KMS-11 (cell line): ENCODE measurements at regions not wholly inside any gene's neighbourhood (a gene's known extent, or its start where the extent isn't known, plus 50 kb on each side); places are given as distances from the start of the nearest gene placed in this dataset.

Experiments used
- H2AFZ ChIP-seq: fragments of 200-600 bp; sonication (generic); 2 replicates; pipeline ENCODE4 v1.6.1; 2016; ENCODE audit warnings: antibody characterized with exemption, mixed run types, low read depth
- H3K27ac ChIP-seq: fragments of 200-600 bp; sonication (generic); 2 replicates; pipeline ENCODE4 v1.6.1; 2016; ENCODE audit warnings: mild to moderate bottlenecking, mixed run types
- H3K27me3 ChIP-seq: fragments of 200-600 bp; sonication (generic); 2 replicates; pipeline ENCODE4 v1.6.1; 2017; ENCODE audit warnings: mild to moderate bottlenecking, low read depth, mixed run types, moderate library complexity; ENCODE audit not compliant: insufficient read depth
- H3K36me3 ChIP-seq: fragments of 200-600 bp; sonication (generic); 2 replicates; pipeline ENCODE4 v1.6.1; 2017; ENCODE audit warnings: mild to moderate bottlenecking, mixed run types; ENCODE audit not compliant: insufficient read depth
- H3K4me1 ChIP-seq: fragments of 200-600 bp; sonication (generic); 2 replicates; pipeline ENCODE4 v1.6.1; 2016; ENCODE audit warnings: mild to moderate bottlenecking, low read depth, mixed run types; ENCODE audit not compliant: poor library complexity, severe bottlenecking
- H3K4me2 ChIP-seq: fragments of 200-600 bp; sonication (generic); 2 replicates; pipeline ENCODE4 v1.7.0; 2016; ENCODE audit warnings: mild to moderate bottlenecking, mixed run types
- H3K4me3 ChIP-seq: fragments of 200-600 bp; sonication (generic); IDR thresholded peaks from 2 replicates; pipeline ENCODE4 v1.6.1; 2017; ENCODE audit warnings: low read depth, low read length, mixed read lengths; ENCODE audit not compliant: insufficient read depth
- H3K79me2 ChIP-seq: fragments of 200-600 bp; sonication (generic); 2 replicates; pipeline ENCODE4 v1.6.1; 2016; ENCODE audit warnings: low read depth, mixed run types; ENCODE audit not compliant: insufficient read depth
- H3K9ac ChIP-seq: fragments of 200-600 bp; sonication (generic); 2 replicates; pipeline ENCODE4 v1.6.1; 2016; ENCODE audit warnings: mild to moderate bottlenecking, mixed run types
- H4K20me1 ChIP-seq: fragments of 200-600 bp; sonication (generic); 2 replicates; pipeline ENCODE4 v1.6.1; 2016; ENCODE audit warnings: mild to moderate bottlenecking, mixed run types; ENCODE audit not compliant: insufficient read depth
- TF ChIP-seq, protein P1 (sequence below): fragments of 200-600 bp; sonication (generic); conservative IDR thresholded peaks from 2 replicates; pipeline ENCODE4 v1.6.1; 2017; ENCODE audit warnings: low read depth, mild to moderate bottlenecking, antibody characterized with exemption, low read length, moderate library complexity, mixed read lengths

DNA sequence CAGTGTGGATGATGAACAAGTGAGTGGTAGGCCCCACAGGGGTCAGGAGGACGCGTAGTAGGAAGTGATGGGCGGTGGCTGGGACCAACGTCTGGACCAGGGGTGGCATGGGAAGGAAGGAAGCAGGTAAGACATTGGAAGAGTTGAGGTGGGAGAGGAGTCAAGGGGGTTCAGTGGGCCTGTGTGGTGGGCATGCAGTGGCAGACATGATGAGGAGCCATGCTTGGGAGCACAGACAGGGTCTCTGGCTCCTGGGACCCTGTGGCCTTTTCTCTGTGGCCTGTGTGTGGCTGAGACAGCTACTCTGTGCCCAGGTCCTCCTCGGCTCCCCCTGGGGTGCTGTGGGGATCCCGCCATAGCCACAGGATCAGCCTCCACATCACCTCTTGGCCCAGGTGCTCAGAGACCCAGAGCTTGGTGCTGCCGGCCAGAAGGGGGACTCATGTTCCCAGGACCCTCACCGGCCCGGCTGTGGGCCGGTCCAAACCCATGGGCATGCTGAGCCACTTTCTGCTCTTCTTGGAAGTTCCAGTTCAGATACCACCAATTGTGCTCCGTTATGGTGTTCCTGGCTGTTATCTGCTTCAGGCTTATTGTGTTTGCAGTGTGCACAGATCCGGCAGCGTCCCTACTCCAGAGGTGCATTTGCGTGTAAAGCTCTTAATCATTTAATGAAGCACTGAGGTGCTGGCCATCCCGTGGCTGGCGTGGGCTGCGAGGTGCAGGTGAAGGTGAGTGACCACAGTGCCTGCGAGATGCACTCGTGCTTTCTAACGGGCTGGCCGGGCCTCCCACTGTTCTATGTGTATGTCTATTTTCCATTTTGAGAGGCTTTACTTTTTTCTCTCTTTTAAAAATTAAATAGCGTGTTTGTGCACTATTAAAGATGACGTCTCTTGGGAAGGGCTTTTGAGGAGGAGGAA is 147.9 kb downstream of the TEX29 start:
- no peak overlapping the region for H2AFZ ChIP-seq
- no peaks in the 10 kb centered on the region for H3K79me2 ChIP-seq
- no peak overlapping the region for H3K4me2 ChIP-seq
- TF ChIP-seq, protein P1, sequence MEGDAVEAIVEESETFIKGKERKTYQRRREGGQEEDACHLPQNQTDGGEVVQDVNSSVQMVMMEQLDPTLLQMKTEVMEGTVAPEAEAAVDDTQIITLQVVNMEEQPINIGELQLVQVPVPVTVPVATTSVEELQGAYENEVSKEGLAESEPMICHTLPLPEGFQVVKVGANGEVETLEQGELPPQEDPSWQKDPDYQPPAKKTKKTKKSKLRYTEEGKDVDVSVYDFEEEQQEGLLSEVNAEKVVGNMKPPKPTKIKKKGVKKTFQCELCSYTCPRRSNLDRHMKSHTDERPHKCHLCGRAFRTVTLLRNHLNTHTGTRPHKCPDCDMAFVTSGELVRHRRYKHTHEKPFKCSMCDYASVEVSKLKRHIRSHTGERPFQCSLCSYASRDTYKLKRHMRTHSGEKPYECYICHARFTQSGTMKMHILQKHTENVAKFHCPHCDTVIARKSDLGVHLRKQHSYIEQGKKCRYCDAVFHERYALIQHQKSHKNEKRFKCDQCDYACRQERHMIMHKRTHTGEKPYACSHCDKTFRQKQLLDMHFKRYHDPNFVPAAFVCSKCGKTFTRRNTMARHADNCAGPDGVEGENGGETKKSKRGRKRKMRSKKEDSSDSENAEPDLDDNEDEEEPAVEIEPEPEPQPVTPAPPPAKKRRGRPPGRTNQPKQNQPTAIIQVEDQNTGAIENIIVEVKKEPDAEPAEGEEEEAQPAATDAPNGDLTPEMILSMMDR = no peak
- H4K20me1 ChIP-seq = no peaks in the 10 kb centered on the region
- no peaks in the 10 kb centered on the region for H3K36me3 ChIP-seq
- no peaks in the 10 kb centered on the region; the same call in 1 of the 2 replicates for H3K27me3 ChIP-seq
- no peak overlapping the region for H3K4me3 ChIP-seq
- H3K4me1 ChIP-seq = no peaks in the 10 kb centered on the region
- no peak overlapping the region for H3K9ac ChIP-seq
- no peak overlapping the region for H3K27ac ChIP-seq

DNA sequence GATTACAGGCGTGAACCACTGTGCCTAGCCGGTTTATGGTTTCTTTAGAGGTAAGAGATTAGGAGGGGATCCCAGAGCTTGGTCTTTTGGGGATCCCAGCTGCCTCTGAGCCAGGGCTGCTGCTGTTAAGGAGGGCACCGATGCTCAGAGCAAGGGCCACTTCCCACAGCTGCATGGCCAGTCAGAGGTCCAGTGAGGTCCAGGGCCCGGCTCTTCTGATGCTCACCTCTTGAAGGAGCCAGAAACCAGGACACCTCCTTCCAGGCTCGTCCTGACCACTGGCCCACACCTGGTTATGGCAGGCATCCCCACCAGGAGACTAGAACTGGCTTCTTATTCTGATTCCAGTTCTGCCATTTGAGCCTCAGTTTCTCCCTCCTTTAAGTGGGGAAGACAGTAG is 149.0 kb downstream of the TEX29 start:
- Histone ChIP-seq H3K36me3 (no peaks in the 10 kb centered on the region), H3K9ac (no peak overlapping the region), H3K4me3 (no peak overlapping the region), H3K4me2 (no peak overlapping the region), H3K27ac (no peak overlapping the region), H4K20me1 (no peaks in the 10 kb centered on the region), H3K79me2 (no peaks in the 10 kb centered on the region), H3K4me1 (no peaks in the 10 kb centered on the region), H3K27me3 (no peaks in the 10 kb centered on the region), H2AFZ (no peak overlapping the region)
- TF ChIP-seq, protein P1 = no peak

DNA sequence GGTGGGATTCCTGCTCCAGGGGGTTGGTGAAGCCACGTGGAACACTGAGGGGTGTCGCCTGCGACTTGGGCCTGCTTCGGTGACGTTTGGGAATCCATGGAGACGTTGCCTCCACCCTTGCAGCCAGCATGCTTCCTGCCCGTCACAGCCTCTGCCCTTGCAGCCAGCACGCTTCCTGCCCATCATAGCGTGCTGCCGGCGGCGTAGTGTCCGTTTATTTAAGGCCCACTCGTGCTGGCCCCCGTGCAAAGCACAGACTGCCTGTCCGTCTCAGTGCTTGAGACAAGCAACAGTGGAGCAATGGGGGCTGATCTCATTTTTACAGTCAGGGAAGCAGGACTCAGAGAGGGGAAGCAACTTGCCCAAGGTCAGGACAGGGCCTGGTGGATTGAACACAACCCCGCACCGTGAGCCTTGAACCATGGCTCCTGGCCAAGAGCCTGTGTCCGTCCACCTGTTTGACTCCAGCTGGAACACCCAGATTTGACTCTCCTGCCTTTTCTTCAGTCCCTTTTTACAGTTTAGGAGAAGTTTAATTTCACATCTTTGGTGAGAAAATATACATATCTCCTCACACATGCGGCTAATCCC is 149.6 kb downstream of the TEX29 start:
- Histone ChIP-seq H3K27ac (no peak overlapping the region), H3K79me2 (no peaks in the 10 kb centered on the region), H4K20me1 (no peaks in the 10 kb centered on the region), H3K27me3 (no peaks in the 10 kb centered on the region), H3K9ac (no peak overlapping the region), H3K4me2 (no peak overlapping the region), H3K36me3 (no peaks in the 10 kb centered on the region), H3K4me1 (no peaks in the 10 kb centered on the region), H2AFZ (no peak overlapping the region), H3K4me3 (no peak overlapping the region)
- TF ChIP-seq, protein P1 = no peak

DNA sequence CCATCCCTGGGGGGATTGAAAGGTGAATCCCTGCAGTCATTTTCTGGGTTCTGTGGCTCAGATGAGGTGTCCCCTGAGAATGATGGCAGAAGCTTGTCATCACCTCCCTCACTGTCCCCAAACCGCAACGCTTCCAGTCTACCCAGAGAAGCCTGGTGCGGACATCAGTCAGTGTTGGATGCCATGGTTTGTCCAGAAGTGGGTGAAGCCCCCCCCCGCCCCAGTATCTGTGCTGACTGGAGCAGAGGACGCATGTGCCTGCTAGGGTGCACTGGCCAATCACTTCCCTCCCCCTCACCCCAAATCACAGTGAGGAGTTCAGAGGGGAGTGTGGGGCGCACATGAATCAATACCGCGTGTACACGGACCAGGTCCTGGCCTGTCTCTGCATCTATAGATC is 150.5 kb downstream of the TEX29 start:
- H3K4me3 ChIP-seq = no peak overlapping the region

More for the DNA sequence above, 150.5 kb downstream of the TEX29 start:
- TF ChIP-seq, protein P1 = no peak
- H3K79me2 ChIP-seq = no peaks in the 10 kb centered on the region
- no peaks in the 10 kb centered on the region for H3K27me3 ChIP-seq
- no peak overlapping the region for H3K4me2 ChIP-seq
- no peak overlapping the region for H3K27ac ChIP-seq
- H3K9ac ChIP-seq = no peak overlapping the region
- H3K36me3 ChIP-seq = no peaks in the 10 kb centered on the region
- no peak overlapping the region for H2AFZ ChIP-seq
- no peaks in the 10 kb centered on the region for H4K20me1 ChIP-seq
- no peaks in the 10 kb centered on the region for H3K4me1 ChIP-seq
